RKO (cell line): ENCODE measurements at regions not wholly inside any gene's neighbourhood (a gene's known extent, or its start where the extent isn't known, plus 50 kb on each side); places are given as distances from the start of the nearest gene placed in this dataset.

Experiments
- DNase-seq: peaks from one replicate; pipeline ENCODE4 v3.0.0-alpha.2; 2016; ENCODE audit warnings: low spot score

DNA sequence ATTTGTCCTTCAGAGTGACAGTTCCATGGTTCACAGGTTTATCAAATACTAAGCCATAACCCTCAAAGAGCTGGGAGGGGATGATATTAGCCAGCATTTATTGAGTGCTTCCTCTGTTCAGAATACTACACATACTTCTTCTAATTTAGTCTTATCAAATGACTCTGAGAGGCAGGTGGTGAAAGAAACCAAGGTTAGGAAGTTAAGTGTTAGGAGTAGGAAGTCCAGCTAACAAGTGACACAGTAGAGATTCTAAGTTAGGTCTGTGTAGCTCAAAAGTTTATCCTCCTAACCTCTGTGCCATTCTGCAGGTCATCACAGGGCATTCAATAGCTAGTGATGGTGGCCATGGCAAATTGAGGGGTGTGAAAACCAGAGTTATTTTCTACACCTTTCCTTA lies 198.3 kb upstream of the MID1 start:
- no peak for DNase-seq

DNA sequence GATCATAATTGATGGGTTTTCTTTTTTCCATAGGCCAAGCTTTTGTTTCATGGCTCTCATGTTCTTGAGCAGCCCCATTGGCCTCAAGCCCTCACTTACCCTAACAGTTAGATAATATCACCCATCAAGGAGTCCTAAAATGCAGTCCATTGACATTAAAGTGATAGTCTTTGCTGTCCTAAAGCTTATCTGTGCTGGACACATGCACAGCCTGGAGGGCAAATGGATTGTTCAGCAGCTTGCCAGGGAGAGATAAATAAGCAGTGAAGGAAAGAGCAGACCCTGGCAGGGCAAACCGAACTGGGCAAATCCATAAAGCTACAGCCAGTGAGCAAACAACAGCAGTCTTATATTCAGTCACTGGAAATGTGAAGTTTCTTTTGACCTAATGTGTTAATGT lies 199.6 kb upstream of the MID1 start:
- DNase-seq = no peak

DNA sequence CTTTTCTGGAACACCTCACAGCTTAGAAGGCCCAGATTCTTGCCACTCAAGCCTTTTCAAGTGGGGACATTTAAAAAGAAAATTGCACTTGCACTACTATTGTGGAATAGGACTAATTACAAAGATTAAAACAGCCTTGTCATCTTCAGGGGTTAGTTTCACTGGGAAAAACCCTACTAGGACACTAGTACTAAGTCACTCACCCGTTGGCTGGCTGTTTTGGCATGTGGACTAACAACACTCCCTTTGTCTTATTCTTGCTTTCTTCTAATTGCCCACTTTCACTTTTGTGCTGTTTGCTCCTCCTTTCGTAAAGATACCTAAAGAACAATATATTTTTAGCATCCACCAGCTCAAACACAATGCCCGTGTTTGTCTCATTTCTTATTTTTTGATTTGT lies 200.9 kb upstream of the MID1 start:
- DNase-seq = no peak

DNA sequence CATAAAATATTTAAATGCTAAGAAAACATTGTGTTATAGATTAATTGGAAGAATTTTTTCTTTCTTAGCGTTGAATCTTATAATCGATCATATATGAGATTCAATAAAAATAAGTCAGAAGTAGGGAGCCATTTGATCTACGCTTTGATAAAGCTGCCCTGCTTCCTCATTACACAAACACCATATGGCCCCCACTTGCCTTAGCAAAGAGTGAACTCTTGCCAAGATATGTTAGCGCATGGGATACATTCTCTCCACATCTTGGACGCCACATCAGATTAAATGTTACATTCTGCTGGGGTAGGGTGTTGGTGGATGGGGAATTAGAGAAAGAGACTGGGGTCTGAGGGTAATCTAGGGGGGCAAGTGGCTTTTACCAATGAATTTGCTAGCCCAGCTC lies 207.7 kb upstream of the MID1 start:
- no peak for DNase-seq

DNA sequence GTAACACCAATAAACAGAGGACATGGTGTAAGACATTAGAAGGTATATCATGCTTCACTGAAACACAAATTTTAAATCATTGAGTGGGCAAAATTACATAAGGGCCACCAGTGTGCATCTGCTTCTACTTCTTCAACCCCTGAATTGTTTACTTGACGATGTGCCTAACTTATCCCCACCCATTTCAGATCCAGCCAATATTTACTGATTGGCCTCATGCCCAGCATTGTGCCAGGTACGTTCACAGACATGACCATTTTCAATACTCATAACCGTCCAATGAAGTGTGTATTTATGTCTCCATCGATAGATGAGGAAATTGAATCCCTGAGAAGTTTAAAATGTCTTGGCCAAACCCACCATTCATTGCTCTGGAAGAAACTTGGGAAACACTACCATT lies 208.3 kb upstream of the MID1 start:
- DNase-seq = no peak

DNA sequence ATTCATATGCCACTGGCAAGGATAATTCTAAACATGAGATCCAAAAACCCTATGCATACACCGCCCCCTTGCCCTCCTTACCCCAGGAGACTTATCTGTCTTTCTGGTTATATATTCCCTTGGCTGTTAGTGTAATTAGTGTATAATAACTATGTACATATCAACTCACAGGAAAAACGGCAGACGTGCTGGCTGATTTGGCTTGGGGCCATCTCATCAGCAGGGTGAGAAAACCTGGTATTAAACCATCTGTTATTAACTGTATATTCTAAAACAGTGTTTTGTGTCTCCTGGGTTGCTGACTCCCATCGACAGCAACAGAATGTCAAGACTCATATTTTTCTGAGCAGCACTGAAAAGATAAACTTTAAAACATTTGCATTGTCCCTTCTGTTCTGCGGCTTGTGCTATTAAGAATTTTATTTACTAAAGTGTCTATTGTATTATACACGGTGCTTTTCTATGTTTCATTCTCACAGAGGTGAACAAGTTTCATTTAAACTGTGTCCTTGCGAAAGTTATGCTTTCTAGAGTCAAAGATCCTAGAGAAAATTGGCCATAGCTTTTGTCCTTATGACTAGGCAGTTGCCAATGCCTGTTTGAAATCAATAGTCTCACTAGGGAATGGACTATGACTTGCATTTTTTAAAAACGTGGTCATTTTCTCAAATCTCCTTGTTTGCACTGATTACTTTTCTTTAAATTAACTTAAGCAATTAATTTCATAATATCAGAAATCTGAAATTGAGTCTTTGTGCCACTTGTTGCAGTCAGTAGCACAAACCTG lies 211.5 kb upstream of the MID1 start:
- no peak for DNase-seq

DNA sequence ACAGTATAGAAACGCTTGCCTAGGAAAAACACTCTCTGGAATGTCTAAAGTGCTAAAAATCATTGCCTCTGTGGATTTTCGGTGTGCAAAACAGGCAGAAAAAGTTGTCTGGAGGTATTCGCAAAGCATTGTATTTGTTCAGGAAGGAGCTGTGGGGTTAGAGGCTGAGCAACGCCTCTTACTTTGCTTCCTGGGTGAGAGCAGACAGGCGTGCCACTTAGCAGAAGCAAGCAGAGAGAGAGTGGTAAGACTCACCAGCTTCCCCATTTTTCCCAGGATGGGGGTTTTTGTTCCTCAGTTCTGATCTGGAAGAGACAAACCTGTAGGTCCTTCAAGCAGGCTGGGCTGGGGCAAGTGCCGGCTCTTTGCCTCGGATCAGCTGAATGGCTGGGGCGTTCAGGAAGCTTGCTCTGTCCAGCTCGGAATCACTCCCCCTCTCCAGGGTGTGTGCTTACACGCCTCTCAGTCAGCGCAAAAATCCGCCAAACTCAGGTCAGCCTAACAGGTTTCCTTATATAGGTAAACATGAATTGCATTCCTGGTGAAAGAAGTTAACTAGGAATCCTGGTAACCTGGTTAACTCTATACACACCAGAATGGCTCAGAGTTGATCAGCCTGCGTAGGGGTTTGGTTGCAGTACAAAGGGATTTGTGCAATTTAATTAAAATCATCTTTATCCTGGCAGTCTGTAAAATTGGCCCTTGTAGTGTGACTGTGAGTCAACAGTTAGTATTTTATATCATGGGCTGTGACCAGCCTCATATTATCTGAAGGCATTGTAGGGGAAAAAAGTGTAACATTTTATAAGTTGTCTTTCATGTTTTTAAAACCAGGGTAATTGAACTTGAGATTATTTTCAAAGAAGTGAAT lies 213.1 kb upstream of the MID1 start:
- DNase-seq = no peak

DNA sequence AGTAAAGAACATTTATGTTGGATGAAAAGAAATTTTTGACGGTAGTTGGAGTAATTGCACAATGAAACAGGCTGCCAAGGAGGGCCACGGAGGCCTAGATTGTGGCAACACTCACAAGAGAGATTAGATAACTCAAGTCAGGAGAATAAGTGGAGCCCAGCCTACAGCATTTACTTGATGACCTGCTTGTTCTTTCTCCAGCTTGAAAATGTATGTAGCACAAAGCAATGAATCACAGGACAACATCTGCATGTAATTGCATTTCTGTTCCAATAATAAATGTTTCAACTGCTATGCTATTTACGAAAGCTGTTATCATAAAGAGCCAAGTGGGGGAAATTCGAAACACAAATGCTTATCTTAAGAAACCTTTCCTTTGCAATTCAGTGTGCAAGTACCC lies 221.2 kb upstream of the MID1 start:
- no peak for DNase-seq

DNA sequence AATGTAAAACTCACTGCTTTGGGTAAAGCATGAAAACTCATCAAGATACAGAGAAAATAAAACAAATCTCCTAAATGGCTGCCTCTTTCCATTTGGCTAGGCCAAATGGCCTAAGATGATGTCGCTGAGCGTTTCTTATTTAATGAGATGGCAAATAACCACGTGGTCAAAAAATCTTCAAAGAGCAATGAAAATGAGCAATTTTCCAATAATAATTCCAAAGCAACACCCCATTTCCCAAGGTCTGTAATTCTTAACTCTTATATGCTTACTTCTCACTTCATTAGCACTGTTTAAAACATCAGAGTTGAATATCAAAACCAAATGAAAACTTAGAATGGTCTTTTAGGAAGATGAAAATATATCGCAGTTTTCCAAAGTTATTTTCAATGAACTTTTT lies 222.3 kb upstream of the MID1 start:
- no peak for DNase-seq

DNA sequence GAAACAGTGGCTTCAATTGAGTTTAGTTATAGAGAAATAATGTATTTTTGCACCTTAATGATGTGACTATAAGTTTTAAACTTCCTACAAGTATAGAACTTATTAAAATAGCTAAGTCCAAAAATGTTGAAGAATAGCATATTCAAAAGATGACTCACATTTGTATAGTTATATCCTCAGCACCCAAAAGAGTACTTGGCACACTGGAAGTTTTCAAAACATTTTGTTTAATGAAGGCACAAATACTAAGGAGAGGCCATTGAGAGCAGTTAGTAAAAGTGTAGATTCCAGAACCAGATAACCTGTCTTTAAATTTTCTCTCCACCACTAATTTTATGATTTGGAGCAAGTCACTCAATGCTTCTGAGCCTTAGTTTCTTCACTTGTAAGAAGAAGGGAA lies 226.9 kb upstream of the MID1 start:
- DNase-seq = no peak

DNA sequence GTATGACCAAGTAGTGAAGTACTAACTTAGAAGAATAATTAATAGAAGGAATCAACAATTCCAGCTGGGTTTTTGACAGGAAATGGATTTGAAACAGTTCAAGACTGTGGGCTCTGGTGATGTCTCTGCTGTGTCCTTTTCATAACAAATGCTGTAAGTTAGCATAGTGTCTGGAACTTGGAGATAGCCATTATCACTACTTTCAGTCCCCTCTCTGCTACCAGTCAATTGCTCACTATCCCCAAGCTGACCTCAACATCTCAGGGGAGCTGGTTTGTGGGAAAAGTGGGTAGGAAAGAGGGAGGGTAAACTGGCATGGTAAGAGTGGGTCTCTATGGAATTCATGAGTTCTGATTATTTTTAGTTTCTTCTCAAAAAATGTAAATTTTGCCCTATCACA lies 231.4 kb upstream of the MID1 start:
- no peak for DNase-seq

DNA sequence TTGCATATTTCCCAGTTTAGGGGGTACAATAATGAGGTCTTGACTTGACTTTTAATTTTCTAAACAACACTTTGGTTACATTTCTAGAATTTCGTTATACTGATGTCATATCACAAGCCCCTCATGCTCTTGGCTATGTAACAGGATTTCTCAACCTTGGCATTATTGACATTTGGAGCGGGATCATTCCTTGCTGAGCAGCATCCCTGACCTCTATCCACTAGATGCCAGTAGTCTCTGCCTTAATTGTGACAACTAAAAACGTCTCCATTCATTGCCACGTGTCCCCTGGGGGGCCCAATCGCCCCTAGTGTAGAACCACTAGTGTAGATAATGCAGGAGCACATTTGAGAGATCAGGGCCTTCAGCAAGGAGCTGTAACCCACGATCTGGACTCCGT lies 234.2 kb upstream of the MID1 start:
- DNase-seq = no peak

DNA sequence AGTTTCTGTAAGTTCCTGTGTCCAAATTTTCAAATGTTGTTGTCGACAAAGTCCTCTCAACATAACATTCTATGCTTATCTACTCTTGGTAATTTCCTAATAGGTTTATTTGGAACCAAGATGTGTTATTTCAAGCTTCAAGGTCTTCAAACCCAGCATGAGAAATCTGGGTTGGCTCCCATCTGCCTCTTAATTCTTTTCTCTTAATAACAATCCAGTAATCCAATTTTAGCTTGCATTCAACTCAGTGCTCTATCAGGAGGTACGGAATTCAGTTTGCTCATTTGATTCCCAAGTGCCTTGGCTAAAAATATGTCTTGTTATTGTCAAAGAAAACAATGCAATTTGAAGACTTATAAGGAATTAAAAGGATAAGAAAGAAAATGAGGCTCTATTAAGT lies 235.5 kb upstream of the MID1 start:
- no peak for DNase-seq

DNA sequence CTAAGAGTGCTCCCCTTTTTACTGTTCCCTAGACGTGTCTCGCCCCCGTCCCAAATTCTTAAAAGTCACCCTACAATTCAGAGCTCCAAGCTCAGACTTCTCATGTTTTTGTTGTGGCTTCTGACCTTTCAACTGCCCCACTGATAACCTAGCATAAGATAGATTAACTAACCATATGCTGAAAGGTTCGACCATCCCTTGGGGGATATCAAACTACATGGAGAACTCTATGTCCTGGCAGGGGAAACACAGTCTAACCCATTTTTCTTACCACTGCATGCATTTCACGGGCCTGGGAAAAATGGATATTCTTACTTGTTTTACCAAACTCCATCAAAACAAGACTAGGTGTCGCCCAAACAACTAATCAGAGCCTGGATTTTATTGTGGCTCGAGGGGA lies 236.4 kb upstream of the MID1 start:
- no peak for DNase-seq

DNA sequence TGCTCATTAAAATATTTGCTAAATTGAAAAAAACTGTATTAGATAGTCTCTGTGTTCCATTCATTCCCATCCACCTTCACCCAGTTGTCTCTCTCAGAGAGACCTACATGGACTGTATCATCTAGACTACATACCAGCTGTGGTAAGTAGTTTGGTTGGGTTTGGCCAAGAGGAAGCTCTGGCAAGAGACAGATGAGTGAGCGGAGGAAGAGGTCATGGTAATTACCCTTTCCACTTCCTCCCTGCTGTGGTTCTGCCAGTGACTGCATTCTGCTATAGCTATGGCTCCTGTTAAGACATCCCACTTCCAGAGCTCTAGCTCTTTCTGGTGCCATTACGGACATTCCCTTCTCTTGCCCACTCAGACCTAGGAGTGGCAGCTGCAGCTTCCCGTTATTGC lies 239.0 kb upstream of the MID1 start:
- no peak for DNase-seq

DNA sequence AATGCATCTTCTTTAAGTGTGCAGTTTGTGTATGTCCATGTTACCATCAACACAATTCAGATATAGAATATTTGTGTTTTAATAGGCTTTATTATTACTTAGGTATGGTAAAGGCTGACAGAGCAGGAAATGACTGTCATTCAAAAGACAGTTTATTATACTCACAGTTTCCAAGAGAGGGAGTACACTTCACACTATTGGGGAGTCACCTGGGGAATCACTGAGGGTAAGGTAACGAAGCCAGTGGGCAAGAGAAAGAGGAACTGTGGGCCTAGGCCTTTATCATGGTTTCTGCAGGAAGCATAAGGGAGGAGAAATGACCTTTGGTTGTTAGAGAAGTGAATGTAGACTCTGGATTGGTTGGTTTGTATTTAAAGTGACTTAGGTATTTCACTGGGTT lies 235.1 kb upstream of the HCCS start:
- DNase-seq = no peak

DNA sequence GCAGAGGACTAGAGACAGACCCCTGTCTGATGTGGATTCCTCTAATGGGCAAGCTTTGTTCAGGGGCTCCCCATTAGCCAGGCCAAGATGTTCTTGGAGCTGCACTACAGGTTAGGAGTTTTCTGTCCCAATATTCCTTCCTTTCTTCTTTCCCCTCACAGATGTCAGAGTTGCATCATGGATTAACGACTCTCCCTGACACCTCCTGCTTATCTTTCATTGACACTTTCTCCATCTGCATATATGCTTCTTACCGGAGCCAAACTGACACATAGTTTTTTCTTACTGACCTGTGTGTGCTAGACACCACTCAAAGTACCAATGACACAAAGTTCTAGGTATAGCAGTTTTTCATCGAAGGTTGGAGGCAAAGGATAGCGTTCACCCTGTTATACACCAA lies 228.6 kb upstream of the HCCS start:
- no peak for DNase-seq

DNA sequence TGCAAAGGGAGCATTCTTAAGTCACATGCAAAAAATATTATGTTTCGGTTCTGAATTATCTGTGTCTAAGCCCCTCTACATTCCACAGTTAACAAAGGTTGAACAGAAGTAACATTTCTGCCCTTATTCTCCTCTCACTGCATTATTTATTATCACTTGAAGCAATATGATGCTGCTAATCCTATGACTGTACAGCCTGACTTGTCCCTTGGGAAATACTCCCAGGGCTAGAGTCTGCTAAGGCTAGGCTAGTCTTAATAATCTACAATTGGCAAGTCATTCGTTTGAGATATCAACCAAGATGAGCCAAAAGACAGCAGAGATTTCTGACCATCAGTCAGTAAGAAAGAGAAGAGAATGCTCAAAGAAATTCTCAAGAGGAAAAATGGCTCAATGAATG lies 226.9 kb upstream of the HCCS start:
- no peak for DNase-seq

DNA sequence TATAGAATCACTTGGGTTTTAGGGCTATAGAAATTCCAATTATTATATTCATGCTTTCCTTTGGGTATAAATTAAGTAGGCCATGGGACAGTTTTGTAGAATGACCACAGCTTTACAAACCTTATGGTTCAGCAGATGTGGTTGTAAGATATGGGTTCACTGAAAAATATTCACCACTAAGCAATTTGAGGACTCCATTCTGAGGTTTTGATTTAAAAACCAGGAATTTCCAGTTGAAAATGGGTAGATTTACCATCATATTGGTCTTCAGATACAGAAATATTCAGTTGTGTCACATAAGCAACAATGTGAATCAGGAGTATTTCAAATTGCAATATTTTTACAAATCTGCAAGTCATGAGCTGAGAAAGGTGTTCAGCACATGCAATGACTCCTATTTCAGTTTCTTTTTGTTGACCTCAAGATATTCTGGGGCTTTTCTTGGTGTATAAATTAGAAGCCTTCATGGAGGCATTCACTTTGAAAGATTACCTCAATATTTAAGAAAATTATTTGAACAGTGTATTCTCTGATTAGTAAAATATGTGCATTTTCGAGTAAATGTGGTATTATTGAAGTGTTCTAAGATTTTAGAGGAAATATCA lies 218.4 kb upstream of the HCCS start:
- DNase-seq = no peak

DNA sequence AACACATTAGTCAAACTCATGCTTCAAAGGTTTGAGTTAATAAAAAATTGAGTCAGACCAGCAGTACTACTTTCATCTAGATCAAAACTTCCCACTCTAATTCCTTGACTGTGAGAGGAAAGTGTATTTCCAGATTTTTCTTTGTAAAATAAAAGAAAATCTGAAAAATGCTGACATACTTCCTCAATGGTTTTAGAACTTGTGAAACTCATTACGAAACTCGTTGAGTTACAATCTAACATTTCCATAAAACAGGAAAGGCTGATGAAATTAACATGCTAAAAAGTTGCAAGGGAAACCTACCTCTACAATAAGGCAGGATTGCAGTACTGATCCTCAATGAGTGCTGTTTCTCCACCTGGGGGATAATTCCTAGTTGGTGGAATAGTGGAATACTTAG lies 217.8 kb upstream of the HCCS start:
- no peak for DNase-seq

DNA sequence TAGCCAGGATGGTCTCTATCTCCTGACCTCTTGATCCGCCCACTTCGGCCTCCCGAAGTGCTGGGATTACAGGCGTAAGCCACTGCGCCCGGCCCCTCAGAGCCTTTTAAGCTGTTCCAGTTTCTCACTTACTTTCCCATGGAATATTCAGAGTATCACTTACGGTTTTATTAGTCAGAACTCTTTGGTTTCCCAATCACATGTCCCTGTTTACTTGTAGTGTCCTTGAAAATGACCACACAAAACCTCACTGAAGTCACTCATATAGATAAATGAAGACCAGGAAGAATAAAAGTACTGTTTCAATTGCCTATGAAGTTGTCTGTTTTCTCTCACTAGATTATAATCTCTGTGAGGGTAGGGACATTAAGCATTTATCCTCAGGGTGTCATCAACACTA lies 217.2 kb upstream of the HCCS start:
- DNase-seq = no peak

DNA sequence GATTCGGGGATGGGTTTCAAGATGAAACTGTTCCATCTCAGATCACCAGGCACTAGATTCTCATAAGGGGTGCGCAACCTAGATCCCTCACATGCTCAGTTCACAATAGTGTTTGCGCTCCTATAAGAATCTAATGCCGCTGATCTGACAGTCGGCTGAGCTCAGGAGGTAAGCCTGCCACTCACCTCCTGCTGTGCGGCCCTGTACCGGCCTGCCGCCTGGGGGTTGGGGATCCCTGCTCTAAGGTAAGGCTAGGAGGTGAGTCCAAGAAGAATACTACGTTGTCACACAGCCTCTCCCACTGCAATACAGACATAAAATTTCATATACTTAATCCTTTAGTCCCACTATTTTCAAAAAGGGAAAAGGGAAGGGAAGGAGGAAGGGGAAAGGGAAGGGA lies 213.4 kb upstream of the HCCS start:
- no peak for DNase-seq

DNA sequence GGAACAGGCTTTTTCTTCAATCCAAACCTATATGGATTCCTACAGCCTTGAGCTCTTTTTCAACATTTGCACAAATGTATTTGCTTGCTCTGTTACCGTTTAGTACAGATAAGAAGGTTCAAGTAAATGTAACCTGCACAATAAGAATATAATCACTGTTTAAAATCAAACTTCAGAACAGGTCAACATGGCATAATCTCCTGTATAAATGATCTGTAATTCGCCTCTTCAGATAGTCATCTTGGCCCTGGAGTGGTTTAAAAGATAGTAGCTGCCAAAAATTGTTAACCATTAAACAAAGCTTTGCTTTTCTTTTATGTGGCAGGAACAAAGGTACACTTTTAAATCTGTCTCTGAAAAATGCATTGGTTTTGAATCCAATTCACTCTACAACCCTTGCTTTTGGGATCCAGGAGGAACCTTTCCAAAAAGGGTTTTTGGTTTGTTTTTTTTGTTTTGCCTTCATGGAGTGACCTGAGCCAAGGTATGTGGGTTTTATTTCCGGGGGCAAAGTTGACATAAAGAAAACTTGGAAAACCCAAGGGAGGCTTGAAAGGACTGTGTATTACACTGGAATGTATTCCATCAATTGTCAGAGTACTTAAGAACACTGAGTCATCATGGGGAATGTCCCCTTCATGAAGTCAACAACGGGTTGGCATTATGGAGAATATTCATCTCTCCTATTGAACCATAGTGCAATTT lies 210.4 kb upstream of the HCCS start:
- no peak for DNase-seq
